H1 (cell line): ENCODE measurements at regions not wholly inside any gene's neighbourhood (a gene's known extent, or its start where the extent isn't known, plus 50 kb on each side); places are given as distances from the start of the nearest gene placed in this dataset.

Source experiments
- CTCF ChIP-seq, 3 experiments: IDR thresholded peaks; 1 replicate in 2 of 3; 2 replicates in 1 of 3; pipeline versions ENCODE4 v1.5.1 to v1.6.1; 2011; ENCODE audit warnings: low read length in 3 of 3, mild to moderate bottlenecking in 3 of 3, inconsistent platforms in 2 of 3, low read depth in 1 of 3, moderate library complexity in 1 of 3; ENCODE audit not compliant: insufficient read depth in 1 of 3; ENCODE audit errors: control extremely low read depth in 1 of 3
- EZH2 ChIP-seq: fragments of 200-600 bp; sonication (generic); IDR thresholded peaks from 2 replicates; pipeline ENCODE4 v1.7.1; 2012; ENCODE audit warnings: low read depth, mild to moderate bottlenecking, moderate library complexity, low read length, inconsistent platforms; ENCODE audit not compliant: severe bottlenecking
- HDAC6 ChIP-seq: IDR thresholded peaks from one replicate; pipeline ENCODE4 v1.7.1; 2012; ENCODE audit warnings: low read depth, mild to moderate bottlenecking, inconsistent platforms, low read length, moderate library complexity
- JUND ChIP-seq: IDR thresholded peaks from 2 replicates; pipeline ENCODE4 v1.6.1; 2011; ENCODE audit warnings: mild to moderate bottlenecking, improper control_type of control experiment, low read length
- MAFK ChIP-seq: IDR thresholded peaks from 2 replicates; pipeline ENCODE4 v1.6.1; 2012; ENCODE audit warnings: low read depth, mild to moderate bottlenecking, improper control_type of control experiment, low read length
- SIRT6 ChIP-seq: IDR thresholded peaks from one replicate; pipeline ENCODE4 v1.7.1; 2012; ENCODE audit warnings: low read length, inconsistent platforms
- TAF1 ChIP-seq: IDR thresholded peaks from 2 replicates; pipeline ENCODE4 v1.6.1; 2011; ENCODE audit warnings: mild to moderate bottlenecking, low read depth, low read length
- TCF12 ChIP-seq: IDR thresholded peaks from 2 replicates; pipeline ENCODE4 v1.6.1; 2011; ENCODE audit warnings: low read depth, mild to moderate bottlenecking, low read length
- YY1 ChIP-seq: IDR thresholded peaks from 2 replicates; pipeline ENCODE4 v1.6.1; 2011; ENCODE audit warnings: low read depth, mild to moderate bottlenecking, low read length

DNA sequence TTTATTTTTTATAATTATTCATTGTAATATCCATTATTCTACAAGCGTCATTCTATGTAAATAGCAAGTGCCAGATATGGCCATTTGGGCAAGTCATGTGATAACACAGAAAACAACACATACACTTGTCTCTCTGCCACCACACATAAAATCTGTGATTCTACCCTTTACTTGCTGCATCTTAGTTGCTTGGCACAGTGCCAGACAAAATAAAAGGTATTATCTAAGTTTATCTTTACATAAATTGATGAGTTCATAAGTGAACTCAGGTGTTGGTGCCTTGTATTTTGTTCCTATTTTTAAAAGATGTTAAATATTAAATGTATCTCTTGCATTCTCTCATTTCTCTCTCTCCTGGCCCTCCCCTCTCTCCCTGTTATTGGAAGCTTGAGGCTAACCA is 1458.7 kb downstream of the CDH11 start:
- TF ChIP-seq YY1, result no peak
- no peak for TF ChIP-seq CTCF (IDR thresholded peaks at IDR 0.05; ENCODE audit: control extremely low read depth in 1 of 3, insufficient read depth in 1 of 3, low read depth in 1 of 3, low read length in 3 of 3)
- no peak for TF ChIP-seq TAF1
- no peak for TF ChIP-seq HDAC6
- TF ChIP-seq EZH2, result no peak
- TF ChIP-seq MAFK, result no peak
- TF ChIP-seq TCF12, result no peak
- no peak for TF ChIP-seq SIRT6
- TF ChIP-seq JUND, result no peak
